H1 (cell line): ENCODE measurements at regions not wholly inside any gene's neighbourhood (a gene's known extent, or its start where the extent isn't known, plus 50 kb on each side); places are given as distances from the start of the nearest gene placed in this dataset.

Source experiments
- CTCF ChIA-PET: fragments of 300-600 bp; sonication (Branson Sonifier 250); formaldehyde crosslinking; loops from one replicate; lab custom pipeline; 2021; ENCODE audit not compliant: partially characterized antibody; lab: Charles Lee
- POLR2A ChIA-PET: fragments of 300-600 bp; sonication (Branson Sonifier 250); formaldehyde crosslinking; loops from one replicate; lab custom pipeline; 2021; ENCODE audit warnings: inconsistent platforms; ENCODE audit not compliant: partially characterized antibody; lab: Charles Lee
- DNase-seq, 2 experiments: peaks; one replicate each; pipeline versions ENCODE4 v3.0.0 to v3.0.0-alpha.2; 2010 to 2022; ENCODE audit warnings: low spot score in 2 of 2, low read depth in 1 of 2, mixed read lengths in 1 of 2
- FAIRE-seq: peaks from 2 replicates; lab custom pipeline; 2011; peaks lifted over from hg19 to GRCh38; lab: Jason Lieb, UNC
- H2AFZ ChIP-seq: 2 replicates; pipeline ENCODE4 v1.8.1; 2012; ENCODE audit warnings: low read length, inconsistent platforms
- H2AK5ac ChIP-seq: 2 replicates; pipeline ENCODE4 v1.6.1; 2013; ENCODE audit warnings: low read depth, low read length
- H2BK120ac ChIP-seq: replicated peaks from 2 replicates; pipeline ENCODE3; 2013; ENCODE audit warnings: low read depth, low read length, inconsistent platforms
- H2BK12ac ChIP-seq: 2 replicates; pipeline ENCODE4 v1.6.1; 2013; ENCODE audit warnings: low read depth, low read length
- H2BK15ac ChIP-seq: 2 replicates; pipeline ENCODE4 v1.6.1; 2013; ENCODE audit warnings: low read length
- H2BK20ac ChIP-seq: 2 replicates; pipeline ENCODE4 v1.6.1; 2013; ENCODE audit warnings: low read length
- H2BK5ac ChIP-seq: 2 replicates; pipeline ENCODE4 v1.6.1; 2013; ENCODE audit warnings: low read depth, low read length
- H3K14ac ChIP-seq: 2 replicates; pipeline ENCODE4 v1.6.1; 2013; ENCODE audit warnings: inconsistent platforms; ENCODE audit not compliant: insufficient read length
- H3K18ac ChIP-seq: 2 replicates; pipeline ENCODE4 v1.6.1; 2013; ENCODE audit warnings: low read length; ENCODE audit errors: extremely low read depth
- H3K23ac ChIP-seq: 2 replicates; pipeline ENCODE4 v1.6.1; 2013; ENCODE audit warnings: inconsistent platforms; ENCODE audit not compliant: insufficient read length
- H3K23me2 ChIP-seq: 2 replicates; pipeline ENCODE4 v1.6.1; 2013; ENCODE audit warnings: low read depth, low read length
- H3K27ac ChIP-seq: 2 replicates; pipeline ENCODE4 v1.6.1; 2011; ENCODE audit warnings: low read depth, low read length, inconsistent platforms
- H3K27me3 ChIP-seq, 4 experiments: replicated peaks in 1 of 4; 1 replicate in 1 of 4; 2 replicates in 3 of 4; pipeline versions ENCODE4 v1.6.1 to v1.8.1; 2011 to 2013; ENCODE audit warnings: low read length in 3 of 4, mild to moderate bottlenecking in 3 of 4, inconsistent platforms in 2 of 4, mixed read lengths in 2 of 4, moderate library complexity in 1 of 4; ENCODE audit not compliant: control insufficient read depth in 3 of 4, insufficient read depth in 3 of 4; ENCODE audit errors: extremely low read depth in 1 of 4
- H3K36me3 ChIP-seq, 4 experiments: 2 replicates each; pipeline versions ENCODE4 v1.6.1 to v1.8.1; 2011 to 2013; ENCODE audit warnings: mild to moderate bottlenecking in 4 of 4, low read length in 3 of 4, moderate library complexity in 2 of 4, control low read depth in 1 of 4, inconsistent platforms in 1 of 4; ENCODE audit not compliant: insufficient read depth in 4 of 4, control insufficient read depth in 2 of 4
- H3K4ac ChIP-seq: replicated peaks from 2 replicates; pipeline ENCODE3; 2013; ENCODE audit warnings: low read length, low read depth, mixed read lengths, inconsistent platforms; ENCODE audit not compliant: insufficient read length
- H3K4me1 ChIP-seq, 4 experiments: replicated peaks in 1 of 4; 1 replicate in 1 of 4; 2 replicates in 3 of 4; pipeline versions ENCODE4 v1.6.1 to v1.8.1; 2011 to 2013; ENCODE audit warnings: low read length in 3 of 4, inconsistent platforms in 2 of 4, mixed read lengths in 1 of 4; ENCODE audit not compliant: insufficient read depth in 4 of 4, control insufficient read depth in 3 of 4
- H3K4me2 ChIP-seq, 2 experiments: 2 replicates each; pipeline versions ENCODE4 v1.6.1 to v1.8.1; 2011 to 2013; ENCODE audit warnings: low read depth in 2 of 2, low read length in 2 of 2, control low read depth in 1 of 2, inconsistent platforms in 1 of 2, mild to moderate bottlenecking in 1 of 2; ENCODE audit not compliant: insufficient read depth in 1 of 2
- H3K4me3 ChIP-seq, 4 experiments: fragments of 200-600, 300-600 bp in 1 of 4; sonication (generic), shearing (Covaris generic), sonication (Bioruptor Twin) in 1 of 4; 2 replicates each; pipeline versions ENCODE4 v1.5.1 to v1.8.1; 2011 to 2016; ENCODE audit warnings: low read length in 4 of 4, low read depth in 3 of 4, control low read depth in 2 of 4, inconsistent platforms in 2 of 4, mild to moderate bottlenecking in 2 of 4, mixed read lengths in 1 of 4, moderate library complexity in 1 of 4; ENCODE audit not compliant: insufficient read depth in 2 of 4; ENCODE audit errors: extremely low read depth in 1 of 4
- H3K56ac ChIP-seq: replicated peaks from 2 replicates; pipeline ENCODE3; 2013; ENCODE audit warnings: low read depth, mild to moderate bottlenecking, mixed read lengths, low read length, inconsistent platforms; ENCODE audit not compliant: insufficient read length
- H3K79me1 ChIP-seq: 2 replicates; pipeline ENCODE4 v1.6.1; 2013; ENCODE audit warnings: low read depth, low read length, control low read depth
- H3K79me2 ChIP-seq, 2 experiments: 2 replicates each; pipeline versions ENCODE4 v1.6.1 to v1.8.1; 2012 to 2013; ENCODE audit warnings: low read length in 2 of 2, mild to moderate bottlenecking in 2 of 2, inconsistent platforms in 1 of 2; ENCODE audit not compliant: insufficient read depth in 2 of 2, control insufficient read depth in 1 of 2
- H3K9ac ChIP-seq, 4 experiments: replicated peaks in 1 of 4; 1 replicate in 1 of 4; 2 replicates in 3 of 4; pipeline versions ENCODE4 v1.6.1 to v1.8.1; 2011 to 2013; ENCODE audit warnings: low read depth in 3 of 4, low read length in 3 of 4, control low read depth in 2 of 4, mild to moderate bottlenecking in 2 of 4, moderate library complexity in 2 of 4, inconsistent platforms in 1 of 4; ENCODE audit errors: extremely low read depth in 1 of 4
- H3K9me3 ChIP-seq, 2 experiments: 2 replicates each; pipeline versions ENCODE4 v1.6.1 to v1.8.1; 2012 to 2013; ENCODE audit warnings: mild to moderate bottlenecking in 2 of 2, moderate library complexity in 2 of 2, control low read depth in 1 of 2, inconsistent platforms in 1 of 2, low read depth in 1 of 2, low read length in 1 of 2, mixed read lengths in 1 of 2; ENCODE audit not compliant: insufficient read depth in 2 of 2
- H4K20me1 ChIP-seq, 2 experiments: replicated peaks in 1 of 2; 2 replicates each; pipeline versions ENCODE3 to v1.8.1; 2011 to 2013; ENCODE audit warnings: inconsistent platforms in 2 of 2, low read length in 2 of 2, mild to moderate bottlenecking in 1 of 2; ENCODE audit not compliant: insufficient read depth in 2 of 2, control insufficient read depth in 1 of 2
- H4K5ac ChIP-seq: 2 replicates; pipeline ENCODE4 v1.6.1; 2013; ENCODE audit warnings: low read length, low read depth, mixed read lengths, inconsistent platforms; ENCODE audit not compliant: insufficient read length
- H4K8ac ChIP-seq: 2 replicates; pipeline ENCODE4 v1.8.0; 2013; ENCODE audit warnings: mild to moderate bottlenecking, moderate library complexity, low read length, inconsistent platforms; ENCODE audit not compliant: insufficient read depth; ENCODE audit errors: extremely low read depth
- H4K91ac ChIP-seq: replicated peaks from 2 replicates; pipeline ENCODE3; 2013; ENCODE audit warnings: low read length, mixed read lengths, inconsistent platforms; ENCODE audit not compliant: insufficient read length
- ATF2 ChIP-seq: IDR thresholded peaks from 2 replicates; pipeline ENCODE4 v1.6.1; 2012; ENCODE audit warnings: low read length, inconsistent platforms
- BACH1 ChIP-seq: IDR thresholded peaks from 2 replicates; pipeline ENCODE4 v1.6.1; 2012; ENCODE audit warnings: low read length, improper control_type of control experiment
- CBX8 ChIP-seq: fragments of 300-800, 300-1000 bp; sonication (generic); IDR thresholded peaks from 2 replicates; pipeline ENCODE4 v1.7.1; 2016; ENCODE audit warnings: low read depth, low read length, borderline replicate concordance
- PHF8 ChIP-seq: fragments of 200-600 bp; sonication (generic); conservative IDR thresholded peaks from 2 replicates; pipeline ENCODE4 v1.7.1; 2012; ENCODE audit warnings: low read depth, mild to moderate bottlenecking, inconsistent platforms, low read length, moderate library complexity
- POLR2AphosphoS5 ChIP-seq: IDR thresholded peaks from 2 replicates; pipeline ENCODE4 v1.6.1; 2011; ENCODE audit warnings: low read depth, low read length
- RAD21 ChIP-seq, 2 experiments: IDR thresholded peaks in 1 of 2; conservative IDR thresholded peaks in 1 of 2; 2 replicates each; pipeline ENCODE4 v1.6.1; 2011; ENCODE audit warnings: low read depth in 2 of 2, low read length in 2 of 2, improper control_type of control experiment in 1 of 2, inconsistent platforms in 1 of 2, mild to moderate bottlenecking in 1 of 2, moderate library complexity in 1 of 2
- RBBP5 ChIP-seq: IDR thresholded peaks from 2 replicates; pipeline ENCODE4 v1.7.1; 2012; ENCODE audit warnings: low read depth, mild to moderate bottlenecking, inconsistent platforms, low read length, moderate library complexity, borderline replicate concordance
- SP2 ChIP-seq: IDR thresholded peaks from 2 replicates; pipeline ENCODE4 v1.6.1; 2012; ENCODE audit warnings: mild to moderate bottlenecking, low read length, inconsistent platforms
- SRF ChIP-seq: IDR thresholded peaks from 2 replicates; pipeline ENCODE4 v1.6.1; 2011; ENCODE audit warnings: mild to moderate bottlenecking, low read depth, low read length, moderate library complexity
- TAF1 ChIP-seq: IDR thresholded peaks from 2 replicates; pipeline ENCODE4 v1.6.1; 2011; ENCODE audit warnings: mild to moderate bottlenecking, low read depth, low read length
- TAF7 ChIP-seq: optimal IDR thresholded peaks from 2 replicates; pipeline ENCODE3; 2011; ENCODE audit warnings: low read depth, mild to moderate bottlenecking, inconsistent platforms, low read length, moderate library complexity, borderline replicate concordance
- TBP ChIP-seq: IDR thresholded peaks from 2 replicates; pipeline ENCODE4 v1.6.1; 2011; ENCODE audit warnings: low read depth, low read length, improper control_type of control experiment
- WGBS, 2 experiments: shearing (Covaris generic) in 1 of 2; methylation state at CpG; one replicate each; pipeline versions ENCODE4 v1.1.6 to v1.1.7; 2013 to 2015; ENCODE audit warnings: low lambda C conversion rate in 2 of 2, mixed read lengths in 2 of 2, inconsistent platforms in 1 of 2, low coverage in 1 of 2, missing lambda C conversion rate in 1 of 2; ENCODE audit not compliant: insufficient replicate concordance in 2 of 2, insufficient coverage in 1 of 2, insufficient read length in 1 of 2; ENCODE audit errors: extremely low coverage in 1 of 2, missing lambda C conversion rate in 1 of 2; 5-methylcytosine and 5-hydroxymethylcytosine counted together

GRCh38 chr16:13645601-13646245 is 274.2 kb upstream of the ERCC4 start:
- no peak overlapping the region for H2BK5ac ChIP-seq
- H4K8ac ChIP-seq: no peak overlapping the region
- no peak overlapping the region for H3K4me3 ChIP-seq
- no peak overlapping the region for H3K23ac ChIP-seq
- no peak overlapping the region for H2BK20ac ChIP-seq
- no peak overlapping the region for H3K4me2 ChIP-seq
- CTCF ChIA-PET: interaction anchor here (0.7 to 0.9 kb wide), 2 partner anchors 33 to 241 kb away, joined by 3 read pairs; no protein-coding TSS in a partner anchor
- H3K4ac ChIP-seq: no peak overlapping the region
- no peak overlapping the region for H4K91ac ChIP-seq
- no peak overlapping the region for H2BK15ac ChIP-seq
- FAIRE-seq: no peak
- no peak overlapping the region for H3K18ac ChIP-seq
- H4K5ac ChIP-seq: no peak overlapping the region
- no peaks in the 10 kb centered on the region for H3K79me2 ChIP-seq
- POLR2A ChIA-PET: interaction anchor here (0.7 kb wide), 1 partner anchor 51 kb away, joined by 3 read pairs; no protein-coding TSS in a partner anchor
- H3K23me2 ChIP-seq: no peaks in the 10 kb centered on the region; the same call in 1 of the 2 replicates
- H2BK120ac ChIP-seq: no peak overlapping the region
- H3K9ac ChIP-seq: no peak overlapping the region
- no peak overlapping the region for H3K14ac ChIP-seq
- H3K27ac ChIP-seq: no peak overlapping the region
- H3K56ac ChIP-seq: no peak overlapping the region
- no peak overlapping the region for H2BK12ac ChIP-seq
- no peak overlapping the region for H2AK5ac ChIP-seq
- H3K27me3 ChIP-seq: no peaks in the 10 kb centered on the region
- H3K36me3 ChIP-seq: no peaks in the 10 kb centered on the region
- no peak for DNase-seq
- H3K9me3 ChIP-seq: no peaks in the 10 kb centered on the region
- H3K79me1 ChIP-seq: no peaks in the 10 kb centered on the region
- H2AFZ ChIP-seq: no peak overlapping the region
- no peaks in the 10 kb centered on the region for H4K20me1 ChIP-seq
- H3K4me1 ChIP-seq: no peaks in the 10 kb centered on the region
- WGBS, 2 experiments: 69% methylated on average over 6 of the region's 6 CpGs; no CpG with 5 or more reads in 1 of the 2 experiments
- no peak for TF ChIP-seq TAF1
- TF ChIP-seq ATF2: no peak
- no peak for TF ChIP-seq POLR2AphosphoS5
- TF ChIP-seq BACH1: no peak
- TF ChIP-seq RBBP5: no peak
- no peak for TF ChIP-seq CBX8
- TF ChIP-seq TBP: no peak
- no peak for TF ChIP-seq SRF
- TF ChIP-seq TAF7: no peak
- TF ChIP-seq PHF8: no peak
- TF ChIP-seq RAD21 (IDR thresholded peaks at IDR 0.05 in 1 of 2, conservative IDR thresholded peaks at IDR 0.05 in 1 of 2; ENCODE audit: low read depth in 2 of 2, low read length in 2 of 2): no peak
- no peak for TF ChIP-seq SP2
